ENCODE measurements at regions not wholly inside any gene's neighbourhood (a gene's known extent, or its start where the extent isn't known, plus 50 kb on each side); places are given as distances from the start of the nearest gene placed in this dataset.

GRCh38 chrX:102859550-102859871, 77.6 kb upstream of the RAB40AL start:
- TF ChIP-seq CTCF (IDR thresholded peaks at IDR 0.05) (no peak), POLR2A (IDR thresholded peaks at IDR 0.05) (no peak)

Measured in uterus (tissue), 2 donors.